ENCODE measurements at regions not wholly inside any gene's neighbourhood (a gene's known extent, or its start where the extent isn't known, plus 50 kb on each side); places are given as distances from the start of the nearest gene placed in this dataset.

DNA sequence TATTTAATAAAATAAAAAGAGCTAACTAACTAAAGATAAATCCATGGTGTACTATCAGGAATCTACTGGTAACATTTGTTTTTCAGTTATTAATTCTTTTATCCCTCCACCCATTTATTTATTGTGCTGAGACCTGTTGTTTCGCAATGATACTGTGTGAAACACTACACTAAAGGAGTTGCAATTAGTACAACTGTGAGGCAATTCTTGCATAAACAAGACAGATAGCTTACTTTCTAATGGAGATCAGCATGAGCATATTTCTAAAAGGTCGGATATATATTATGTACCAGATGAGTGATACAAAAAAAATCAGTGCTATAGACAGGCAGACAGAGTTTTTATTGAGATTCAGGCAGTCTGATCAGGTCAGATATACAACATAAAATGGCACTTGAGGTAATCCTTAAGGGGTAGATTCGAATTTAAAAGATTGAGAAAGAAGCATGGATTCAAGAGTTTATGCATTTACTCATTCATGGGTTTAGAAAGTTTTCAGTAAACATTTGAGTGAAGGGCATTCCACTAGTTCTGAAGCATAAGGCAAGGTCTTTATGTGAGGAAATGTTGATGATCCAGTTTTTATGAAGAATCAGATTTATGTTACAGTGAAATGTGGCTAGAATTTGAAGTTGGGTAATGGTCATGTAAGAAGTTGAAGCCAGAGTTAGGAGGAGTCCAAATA is 147.6 kb downstream of the POLR1F start:
- H3K27me3 ChIP-seq (replicated peaks in 1 of 4; ENCODE audit: control extremely low read depth in 1 of 4, control insufficient read depth in 3 of 4, insufficient read depth in 4 of 4, low read length in 3 of 4) = no peaks in the 10 kb centered on the region
- no peak overlapping the region for H3K4me3 ChIP-seq (ENCODE audit: control extremely low read depth in 1 of 5, extremely low read depth in 1 of 5, insufficient read depth in 1 of 5, low read depth in 2 of 5, low read length in 4 of 5)
- H3K4me2 ChIP-seq (replicated peaks; ENCODE audit: low read depth, low read length, poor library complexity, severe bottlenecking) = no peak overlapping the region
- CTCF ChIA-PET = no interaction called here
- ATAC-seq (ENCODE audit: low read depth) = no peak
- intact Hi-C loops (cut with micrococcal nuclease) = no loop called here
- H3K27ac Mint-ChIP-seq = no peak overlapping the region
- DNase-seq = no peak
- H3K27ac ChIP-seq (ENCODE audit: low read length in 2 of 2) = no peak overlapping the region
- TF ChIP-seq EZH2 (IDR thresholded peaks at IDR 0.05; ENCODE audit: borderline replicate concordance, insufficient read depth, low read depth, low read length, poor library complexity, severe bottlenecking) = no peak
- TF ChIP-seq, protein P1, sequence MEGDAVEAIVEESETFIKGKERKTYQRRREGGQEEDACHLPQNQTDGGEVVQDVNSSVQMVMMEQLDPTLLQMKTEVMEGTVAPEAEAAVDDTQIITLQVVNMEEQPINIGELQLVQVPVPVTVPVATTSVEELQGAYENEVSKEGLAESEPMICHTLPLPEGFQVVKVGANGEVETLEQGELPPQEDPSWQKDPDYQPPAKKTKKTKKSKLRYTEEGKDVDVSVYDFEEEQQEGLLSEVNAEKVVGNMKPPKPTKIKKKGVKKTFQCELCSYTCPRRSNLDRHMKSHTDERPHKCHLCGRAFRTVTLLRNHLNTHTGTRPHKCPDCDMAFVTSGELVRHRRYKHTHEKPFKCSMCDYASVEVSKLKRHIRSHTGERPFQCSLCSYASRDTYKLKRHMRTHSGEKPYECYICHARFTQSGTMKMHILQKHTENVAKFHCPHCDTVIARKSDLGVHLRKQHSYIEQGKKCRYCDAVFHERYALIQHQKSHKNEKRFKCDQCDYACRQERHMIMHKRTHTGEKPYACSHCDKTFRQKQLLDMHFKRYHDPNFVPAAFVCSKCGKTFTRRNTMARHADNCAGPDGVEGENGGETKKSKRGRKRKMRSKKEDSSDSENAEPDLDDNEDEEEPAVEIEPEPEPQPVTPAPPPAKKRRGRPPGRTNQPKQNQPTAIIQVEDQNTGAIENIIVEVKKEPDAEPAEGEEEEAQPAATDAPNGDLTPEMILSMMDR (IDR thresholded peaks at IDR 0.05) = no peak
- 33% methylated on average over 1 of the region's 3 CpGs for WGBS (ENCODE audit: insufficient coverage)
- no peak overlapping the region for H2AFZ ChIP-seq (ENCODE audit: insufficient read depth, low read depth, low read length, poor library complexity, severe bottlenecking)
- no peaks in the 10 kb centered on the region for H3K4me1 ChIP-seq (ENCODE audit: control insufficient read depth in 2 of 2, insufficient read depth in 2 of 2, low read length in 2 of 2)
- H3K9me3 ChIP-seq (ENCODE audit: control extremely low read depth in 1 of 3, control insufficient read depth in 2 of 3, insufficient read depth in 1 of 3, low read length in 2 of 3) = no peaks in the 10 kb centered on the region
- no peaks in the 10 kb centered on the region for H3K36me3 ChIP-seq (replicated peaks in 1 of 2; ENCODE audit: control extremely low read depth in 1 of 2, control insufficient read depth in 1 of 2, extremely low read depth in 1 of 2, insufficient read depth in 2 of 2, low read length in 1 of 2)
- H3K27me3 Mint-ChIP-seq = no peaks in the 10 kb centered on the region
- H3K4me3 Mint-ChIP-seq = no peak overlapping the region
- H3K9me3 Mint-ChIP-seq (ENCODE audit: insufficient read depth) = peaks cover 3% of the 10 kb centered on the region
- H3K4me1 Mint-ChIP-seq = no peaks in the 10 kb centered on the region
- no peaks in the 10 kb centered on the region for H3K79me2 ChIP-seq (ENCODE audit: control insufficient read depth, insufficient read depth, low read length)
- POLR2A ChIA-PET = no interaction called here
- no peak overlapping the region for H3K9ac ChIP-seq (ENCODE audit: low read length)
- H4K20me1 ChIP-seq (ENCODE audit: control insufficient read depth, insufficient read depth, low read length, poor library complexity, severe bottlenecking) = no peaks in the 10 kb centered on the region

DNA sequence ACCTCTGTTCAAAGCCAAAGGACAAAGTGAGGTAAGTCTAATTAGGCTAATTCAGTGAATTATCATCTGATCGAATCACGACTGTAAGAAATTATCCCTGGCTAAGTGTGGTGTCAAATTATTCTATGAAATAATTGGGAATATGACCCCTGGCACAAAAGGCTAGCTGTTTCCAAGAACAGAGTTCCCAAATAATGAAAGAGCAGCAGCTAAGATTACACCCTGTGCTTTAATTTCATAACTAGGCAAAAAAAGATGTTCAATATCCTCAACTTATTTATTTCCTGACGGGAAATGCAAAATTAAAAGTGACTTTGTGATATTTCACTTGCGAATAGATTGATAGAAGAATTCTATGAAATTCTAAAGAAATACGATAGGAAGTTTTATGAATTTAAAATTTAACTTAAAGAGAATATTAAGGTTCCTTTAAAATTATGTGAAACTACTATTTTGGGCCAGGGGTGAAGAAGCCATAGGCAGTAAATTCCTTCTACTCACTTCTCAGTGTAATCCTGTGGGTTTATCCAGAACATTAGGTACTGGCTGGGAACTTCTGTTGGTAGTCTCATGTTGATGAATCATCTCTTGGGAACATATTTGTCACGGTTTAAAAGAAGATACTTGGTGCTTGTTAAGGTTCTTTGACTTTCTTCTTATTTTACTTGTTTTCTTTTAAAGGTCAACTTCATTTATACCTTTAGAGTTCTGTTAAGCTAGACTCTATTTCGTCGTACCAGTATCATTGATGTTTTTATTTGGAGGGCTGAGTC is 148.5 kb downstream of the POLR1F start:
- H4K20me1 ChIP-seq (ENCODE audit: control insufficient read depth, insufficient read depth, low read length, poor library complexity, severe bottlenecking) = no peaks in the 10 kb centered on the region
- H3K27ac ChIP-seq (ENCODE audit: low read length in 2 of 2) = no peak overlapping the region
- H3K36me3 ChIP-seq (replicated peaks in 1 of 2; ENCODE audit: control extremely low read depth in 1 of 2, control insufficient read depth in 1 of 2, extremely low read depth in 1 of 2, insufficient read depth in 2 of 2, low read length in 1 of 2) = no peaks in the 10 kb centered on the region
- Mint-ChIP-seq H3K9me3 (ENCODE audit: insufficient read depth) (peaks cover 5% of the 10 kb centered on the region), H3K4me1 (no peaks in the 10 kb centered on the region), H3K27me3 (no peaks in the 10 kb centered on the region), H3K27ac (no peak overlapping the region), H3K4me3 (no peak overlapping the region)
- ChIA-PET CTCF (no interaction called here), POLR2A (no interaction called here)
- intact Hi-C loops (cut with micrococcal nuclease) = no loop called here
- H3K4me2 ChIP-seq (replicated peaks; ENCODE audit: low read depth, low read length, poor library complexity, severe bottlenecking) = no peak overlapping the region
- no CpG with 5 or more reads among the region's 8 CpGs for WGBS (ENCODE audit: insufficient coverage)
- no peaks in the 10 kb centered on the region for H3K27me3 ChIP-seq (replicated peaks in 1 of 4; ENCODE audit: control extremely low read depth in 1 of 4, control insufficient read depth in 3 of 4, insufficient read depth in 4 of 4, low read length in 3 of 4)
- H3K4me3 ChIP-seq (ENCODE audit: control extremely low read depth in 1 of 5, extremely low read depth in 1 of 5, insufficient read depth in 1 of 5, low read depth in 2 of 5, low read length in 4 of 5) = no peak overlapping the region
- no peaks in the 10 kb centered on the region for H3K79me2 ChIP-seq (ENCODE audit: control insufficient read depth, insufficient read depth, low read length)
- no peak overlapping the region for H2AFZ ChIP-seq (ENCODE audit: insufficient read depth, low read depth, low read length, poor library complexity, severe bottlenecking)
- H3K9ac ChIP-seq (ENCODE audit: low read length) = no peak overlapping the region
- H3K4me1 ChIP-seq (ENCODE audit: control insufficient read depth in 2 of 2, insufficient read depth in 2 of 2, low read length in 2 of 2) = no peaks in the 10 kb centered on the region
- H3K9me3 ChIP-seq (ENCODE audit: control extremely low read depth in 1 of 3, control insufficient read depth in 2 of 3, insufficient read depth in 1 of 3, low read length in 2 of 3) = no peaks in the 10 kb centered on the region
- TF ChIP-seq, protein P1 (IDR thresholded peaks at IDR 0.05) = no peak
- TF ChIP-seq EZH2 (IDR thresholded peaks at IDR 0.05; ENCODE audit: borderline replicate concordance, insufficient read depth, low read depth, low read length, poor library complexity, severe bottlenecking) = no peak
- ATAC-seq (ENCODE audit: low read depth) (no peak), DNase-seq (no peak)

Data from B cell (primary cell).